HEK293T (cell line): ENCODE measurements at regions not wholly inside any gene's neighbourhood (a gene's known extent, or its start where the extent isn't known, plus 50 kb on each side); places are given as distances from the start of the nearest gene placed in this dataset.

Experiments
- CTCF ChIA-PET: fragments of 350-600 bp; formaldehyde crosslinking; extraction: SDS; loops from one replicate; lab custom pipeline; 2021; ENCODE audit warnings: antibody characterized with exemption, inconsistent platforms; lab: Yijun Ruan, JAX
- POLR2A ChIA-PET: fragments of 350-600 bp; formaldehyde crosslinking; extraction: SDS; loops from one replicate; lab custom pipeline; 2020; ENCODE audit warnings: antibody characterized with exemption, inconsistent platforms; lab: Yijun Ruan, JAX
- DNase-seq: peaks from one replicate; pipeline ENCODE4 v3.0.0; 2012; ENCODE audit warnings: mixed read lengths; ENCODE audit errors: extremely low spot score
- ARNT ChIP-seq: fragments of 450-650 bp; IDR thresholded peaks from 2 replicates; pipeline ENCODE4 v1.6.1; 2017; ENCODE audit warnings: mild to moderate bottlenecking
- BHLHE40 ChIP-seq: fragments of 450-650 bp; IDR thresholded peaks from 2 replicates; pipeline ENCODE4 v1.6.1; 2016; ENCODE audit warnings: mild to moderate bottlenecking, moderate library complexity, borderline replicate concordance
- CTBP1 ChIP-seq: fragments of 450-650 bp; IDR thresholded peaks from 2 replicates; pipeline ENCODE4 v1.6.1; 2016; ENCODE audit warnings: borderline replicate concordance
- ELF4 ChIP-seq: fragments of 450-650 bp; IDR thresholded peaks from 2 replicates; pipeline ENCODE4 v1.6.1; 2017; ENCODE audit warnings: antibody characterized with exemption
- FOXA1 ChIP-seq: fragments of 450-650 bp; IDR thresholded peaks from 2 replicates; pipeline ENCODE4 v1.6.1; 2016; ENCODE audit warnings: mild to moderate bottlenecking
- FOXK2 ChIP-seq: fragments of 450-650 bp; IDR thresholded peaks from 2 replicates; pipeline ENCODE4 v1.6.1; 2016; ENCODE audit warnings: mild to moderate bottlenecking
- FOXM1 ChIP-seq: fragments of 450-650 bp; IDR thresholded peaks from 2 replicates; pipeline ENCODE4 v1.6.1; 2017; ENCODE audit warnings: mild to moderate bottlenecking, borderline replicate concordance
- HDGF ChIP-seq: fragments of 450-650 bp; IDR thresholded peaks from 2 replicates; pipeline ENCODE4 v1.6.1; 2017; ENCODE audit warnings: antibody characterized with exemption, borderline replicate concordance
- L3MBTL2 ChIP-seq: fragments of 450-650 bp; conservative IDR thresholded peaks from 2 replicates; pipeline ENCODE4 v1.6.1; 2016; ENCODE audit warnings: mild to moderate bottlenecking
- LEF1 ChIP-seq: fragments of 450-650 bp; IDR thresholded peaks from 2 replicates; pipeline ENCODE4 v1.6.1; 2017; ENCODE audit warnings: mild to moderate bottlenecking, borderline replicate concordance
- NFRKB ChIP-seq: fragments of 450-650 bp; IDR thresholded peaks from 2 replicates; pipeline ENCODE4 v1.6.1; 2016; ENCODE audit warnings: mild to moderate bottlenecking, moderate library complexity
- SP1 ChIP-seq: fragments of 450-650 bp; IDR thresholded peaks from 2 replicates; pipeline ENCODE4 v1.6.1; 2017
- SUZ12 ChIP-seq: fragments of 450-650 bp; IDR thresholded peaks from 2 replicates; pipeline ENCODE4 v1.6.1; 2016; ENCODE audit warnings: mild to moderate bottlenecking
- TARDBP ChIP-seq: fragments of 450-650 bp; IDR thresholded peaks from 2 replicates; pipeline ENCODE4 v1.6.1; 2016
- ZNF384 ChIP-seq: fragments of 450-650 bp; IDR thresholded peaks from 2 replicates; pipeline ENCODE4 v1.6.1; 2016
- TF ChIP-seq, protein P1 (sequence below): fragments of 450-650 bp; IDR thresholded peaks from 2 replicates; pipeline ENCODE4 v1.6.1; 2016

DNA sequence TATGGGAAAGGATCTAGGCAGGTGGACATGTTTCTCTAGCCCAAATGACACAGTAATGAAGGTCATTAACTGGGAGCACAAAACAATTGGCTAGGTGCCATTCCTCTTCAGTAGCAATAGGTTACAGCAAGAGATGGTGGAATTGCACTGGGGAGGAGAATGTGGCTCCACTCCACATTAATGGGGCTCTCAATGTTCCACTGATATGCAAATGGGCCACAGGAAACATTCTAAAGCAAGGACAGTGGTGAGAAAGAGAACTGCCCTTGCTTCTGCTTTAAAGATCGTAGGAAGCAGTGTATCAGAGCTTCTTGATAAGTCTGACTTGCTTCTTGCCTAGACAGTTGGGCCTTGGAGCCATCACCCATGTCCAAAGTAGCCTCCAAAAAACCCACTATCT lies 271.4 kb upstream of the PPP2R3A start:
- TF ChIP-seq ELF4 (no peak), ARNT (no peak), BHLHE40 (no peak), TARDBP (no peak), ZNF384 (no peak), FOXK2 (no peak)
- TF ChIP-seq, protein P1, sequence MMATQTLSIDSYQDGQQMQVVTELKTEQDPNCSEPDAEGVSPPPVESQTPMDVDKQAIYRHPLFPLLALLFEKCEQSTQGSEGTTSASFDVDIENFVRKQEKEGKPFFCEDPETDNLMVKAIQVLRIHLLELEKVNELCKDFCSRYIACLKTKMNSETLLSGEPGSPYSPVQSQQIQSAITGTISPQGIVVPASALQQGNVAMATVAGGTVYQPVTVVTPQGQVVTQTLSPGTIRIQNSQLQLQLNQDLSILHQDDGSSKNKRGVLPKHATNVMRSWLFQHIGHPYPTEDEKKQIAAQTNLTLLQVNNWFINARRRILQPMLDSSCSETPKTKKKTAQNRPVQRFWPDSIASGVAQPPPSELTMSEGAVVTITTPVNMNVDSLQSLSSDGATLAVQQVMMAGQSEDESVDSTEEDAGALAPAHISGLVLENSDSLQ = no peak
- CTCF ChIA-PET = no interaction called here
- POLR2A ChIA-PET = no interaction called here
- DNase-seq = no peak

- no peak for DNase-seq
- CTCF ChIA-PET = no interaction called here
- TF ChIP-seq L3MBTL2 = no peak
- no peak for TF ChIP-seq NFRKB
- no peak for TF ChIP-seq FOXK2
- TF ChIP-seq, protein P1 = no peak
- TF ChIP-seq SUZ12 = no peak
- no peak for TF ChIP-seq CTBP1
- no peak for TF ChIP-seq LEF1
- TF ChIP-seq HDGF = no peak
- TF ChIP-seq ZNF384 = no peak
- no peak for TF ChIP-seq SP1
- no peak for TF ChIP-seq BHLHE40
- TF ChIP-seq ELF4 = no peak
- TF ChIP-seq ARNT = no peak
- no peak for TF ChIP-seq TARDBP
- POLR2A ChIA-PET = no interaction called here
Measured at GRCh38 chr3:135699741-135700140, 265.8 kb upstream of the PPP2R3A start.

GRCh38 chr3:135706758-135707375 lies 258.7 kb upstream of the PPP2R3A start:
- no peak for DNase-seq
- POLR2A ChIA-PET = no interaction called here

GRCh38 chr3:135719449-135719848 lies 246.1 kb upstream of the PPP2R3A start:
- ChIA-PET CTCF (no interaction called here), POLR2A (no interaction called here)
- no peak for DNase-seq
- TF ChIP-seq, protein P1 = no peak
- TF ChIP-seq L3MBTL2 (no peak), SUZ12 (no peak), CTBP1 (no peak), SP1 (no peak), BHLHE40 (no peak), FOXA1 (no peak), HDGF (no peak), TARDBP (no peak), NFRKB (no peak), ELF4 (no peak), ZNF384 (no peak), FOXM1 (no peak), FOXK2 (no peak)

More at GRCh38 chr3:135706758-135707375, 258.7 kb upstream of the PPP2R3A start:
- TF ChIP-seq ELF4 (no peak), ZNF384 (no peak), SUZ12 (no peak), CTBP1 (no peak), ARNT (no peak), FOXA1 (no peak), LEF1 (no peak), TARDBP (no peak), HDGF (no peak), FOXM1 (no peak)
- TF ChIP-seq, protein P1 = no peak
- CTCF ChIA-PET = no interaction called here

DNA sequence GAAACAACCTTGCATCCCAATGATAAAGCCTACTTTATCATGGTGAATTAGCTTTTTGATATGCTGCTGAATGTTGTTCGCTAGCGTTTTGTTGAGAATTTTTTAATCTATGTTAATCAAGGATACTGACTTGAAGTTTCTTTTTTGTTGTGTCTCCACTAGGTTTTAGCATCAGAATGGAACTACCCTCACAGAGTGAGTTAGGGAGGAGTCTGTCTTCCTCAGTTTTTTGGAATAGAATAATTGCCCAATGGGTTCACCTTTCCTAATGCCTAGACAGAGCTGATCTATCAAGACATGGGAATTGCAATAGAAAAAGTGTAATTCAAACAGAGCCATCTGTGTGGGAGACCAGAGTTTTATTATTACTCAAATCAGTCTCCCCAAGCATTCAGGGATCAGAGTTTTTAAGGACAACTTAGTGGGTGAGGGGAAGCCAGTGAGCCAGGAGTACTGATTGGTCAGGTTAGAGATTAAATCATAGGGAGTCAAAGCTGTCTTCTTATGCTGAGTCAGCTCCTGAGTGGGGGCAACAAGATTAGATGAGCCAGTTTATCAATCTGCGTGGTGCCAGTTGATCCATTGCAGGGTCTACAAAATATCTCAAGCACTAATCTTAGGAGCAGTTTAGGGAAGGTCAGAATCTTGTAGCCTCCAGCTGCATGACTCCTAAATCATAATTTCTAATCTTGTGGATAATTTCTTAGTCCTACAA lies 237.4 kb upstream of the PPP2R3A start:
- TF ChIP-seq FOXK2 (no peak), CTBP1 (no peak), ZNF384 (no peak), L3MBTL2 (no peak), FOXA1 (no peak), TARDBP (no peak), ARNT (no peak), HDGF (no peak), ELF4 (no peak), FOXM1 (no peak), SUZ12 (no peak), LEF1 (no peak), NFRKB (no peak), SP1 (no peak)
- TF ChIP-seq, protein P1 = no peak
- CTCF ChIA-PET = no interaction called here
- no peak for DNase-seq
- POLR2A ChIA-PET = no interaction called here
